HG03039 (cell line): ENCODE measurements at regions not wholly inside any gene's neighbourhood (a gene's known extent, or its start where the extent isn't known, plus 50 kb on each side); places are given as distances from the start of the nearest gene placed in this dataset.
"Not testable (repeated sequence)": the region's sequence is repeated elsewhere in the genome, so short reads cannot be mapped to it uniquely, and the experiment has no call there.

Source experiments
- ATAC-seq: cut with Tn5 transposase; IDR thresholded peaks from one replicate; pipeline ENCODE4 v1.9.1; 2021; ENCODE audit warnings: mild to moderate bottlenecking, moderate library complexity; ENCODE audit not compliant: unreplicated experiment

DNA sequence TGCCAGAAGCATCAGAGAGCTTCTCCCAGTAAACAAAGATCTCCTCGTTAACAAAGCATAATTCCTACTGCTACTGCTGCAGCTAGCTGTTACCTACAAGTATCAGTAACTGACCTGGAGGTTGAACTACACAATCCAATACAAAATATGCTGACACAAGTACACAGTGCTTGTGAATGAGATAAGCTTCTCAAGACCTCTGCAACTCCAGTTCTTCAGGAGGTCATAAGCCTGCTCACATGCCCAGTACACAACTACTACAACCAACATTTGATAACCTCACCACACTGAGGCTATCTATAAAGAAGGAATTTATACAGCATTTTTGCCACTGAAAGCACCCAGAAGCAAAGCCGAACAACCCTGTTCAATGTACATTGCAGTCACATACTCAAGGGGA lies 66.7 kb upstream of the SMARCAD1 start:
- ATAC-seq = no peak

DNA sequence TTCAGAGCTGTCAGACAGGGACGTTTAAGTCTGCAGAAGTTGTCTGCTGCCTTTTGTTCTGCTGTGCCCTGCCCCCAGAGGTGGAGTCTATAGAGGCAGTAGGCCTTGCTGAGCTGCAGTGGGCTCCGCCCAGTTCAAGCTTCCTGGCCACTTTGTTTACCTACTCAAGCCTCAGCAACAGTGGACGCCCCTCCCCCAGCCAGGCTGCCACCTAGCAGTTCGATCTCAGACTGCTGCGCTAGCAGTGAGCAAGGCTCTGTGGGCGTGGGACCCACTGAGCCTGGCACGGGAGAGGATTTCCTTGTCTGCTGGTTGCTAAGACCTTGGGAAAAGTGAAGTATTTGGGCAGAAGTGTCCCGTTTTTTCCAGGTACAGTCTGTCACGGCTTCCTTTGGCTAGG lies 59.6 kb upstream of the SMARCAD1 start:
- ATAC-seq = not testable (repeated sequence)

DNA sequence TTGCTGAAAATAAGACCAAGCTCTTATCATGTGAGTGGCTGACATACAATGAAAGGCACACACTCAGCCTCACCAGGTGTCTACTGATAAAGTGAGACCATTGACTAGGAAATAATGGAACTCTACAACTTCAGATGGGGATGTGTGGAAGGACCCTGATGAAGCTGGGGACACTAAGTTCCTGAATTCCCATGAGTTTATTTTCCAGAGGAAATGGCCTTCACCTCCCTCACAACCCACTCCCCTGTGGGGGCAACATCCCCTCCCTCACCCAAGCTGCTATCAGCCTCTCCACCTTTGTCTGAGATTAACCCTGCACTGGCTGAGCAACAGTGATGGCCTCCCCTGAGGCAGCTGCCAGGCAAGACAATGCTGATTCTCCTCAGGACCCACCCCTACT lies 55.2 kb upstream of the SMARCAD1 start:
- ATAC-seq = no peak

- not testable (repeated sequence) for ATAC-seq
Measured at GRCh38 chr4:94155404-94155803, 52.3 kb upstream of the SMARCAD1 start.

DNA sequence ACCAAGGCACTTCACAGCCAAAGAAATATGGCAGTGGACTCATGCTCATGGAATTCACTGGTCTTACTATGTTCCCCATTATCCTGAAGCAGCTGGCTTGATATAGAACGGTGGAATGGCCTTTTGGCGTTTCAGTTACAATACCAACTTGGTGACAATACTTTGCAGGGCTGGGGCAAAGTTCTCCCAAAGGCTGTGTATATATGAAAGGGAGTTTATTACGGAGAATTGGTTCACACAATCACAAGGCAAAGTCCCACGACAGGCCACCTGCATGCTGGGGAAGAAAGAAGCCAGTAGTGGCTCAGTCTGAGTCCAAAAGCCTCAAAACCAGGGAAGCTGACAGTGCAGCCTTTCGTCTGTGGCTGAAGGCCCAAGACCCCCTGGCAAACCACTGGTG lies 50.8 kb upstream of the SMARCAD1 start:
- no peak for ATAC-seq
